HEK293T (cell line): ENCODE measurements at regions not wholly inside any gene's neighbourhood (a gene's known extent, or its start where the extent isn't known, plus 50 kb on each side); places are given as distances from the start of the nearest gene placed in this dataset.

Experiments used
- CTCF ChIA-PET: fragments of 350-600 bp; formaldehyde crosslinking; extraction: SDS; loops from one replicate; lab custom pipeline; 2021; ENCODE audit warnings: antibody characterized with exemption, inconsistent platforms; lab: Yijun Ruan, JAX
- POLR2A ChIA-PET: fragments of 350-600 bp; formaldehyde crosslinking; extraction: SDS; loops from one replicate; lab custom pipeline; 2020; ENCODE audit warnings: antibody characterized with exemption, inconsistent platforms; lab: Yijun Ruan, JAX
- DNase-seq: peaks from one replicate; pipeline ENCODE4 v3.0.0; 2012; ENCODE audit warnings: mixed read lengths; ENCODE audit errors: extremely low spot score
- ARNT ChIP-seq: fragments of 450-650 bp; IDR thresholded peaks from 2 replicates; pipeline ENCODE4 v1.6.1; 2017; ENCODE audit warnings: mild to moderate bottlenecking
- BHLHE40 ChIP-seq: fragments of 450-650 bp; IDR thresholded peaks from 2 replicates; pipeline ENCODE4 v1.6.1; 2016; ENCODE audit warnings: mild to moderate bottlenecking, moderate library complexity, borderline replicate concordance
- CTBP1 ChIP-seq: fragments of 450-650 bp; IDR thresholded peaks from 2 replicates; pipeline ENCODE4 v1.6.1; 2016; ENCODE audit warnings: borderline replicate concordance
- ELF4 ChIP-seq: fragments of 450-650 bp; IDR thresholded peaks from 2 replicates; pipeline ENCODE4 v1.6.1; 2017; ENCODE audit warnings: antibody characterized with exemption
- FOXA1 ChIP-seq: fragments of 450-650 bp; IDR thresholded peaks from 2 replicates; pipeline ENCODE4 v1.6.1; 2016; ENCODE audit warnings: mild to moderate bottlenecking
- FOXK2 ChIP-seq: fragments of 450-650 bp; IDR thresholded peaks from 2 replicates; pipeline ENCODE4 v1.6.1; 2016; ENCODE audit warnings: mild to moderate bottlenecking
- FOXM1 ChIP-seq: fragments of 450-650 bp; IDR thresholded peaks from 2 replicates; pipeline ENCODE4 v1.6.1; 2017; ENCODE audit warnings: mild to moderate bottlenecking, borderline replicate concordance
- HDGF ChIP-seq: fragments of 450-650 bp; IDR thresholded peaks from 2 replicates; pipeline ENCODE4 v1.6.1; 2017; ENCODE audit warnings: antibody characterized with exemption, borderline replicate concordance
- L3MBTL2 ChIP-seq: fragments of 450-650 bp; conservative IDR thresholded peaks from 2 replicates; pipeline ENCODE4 v1.6.1; 2016; ENCODE audit warnings: mild to moderate bottlenecking
- LEF1 ChIP-seq: fragments of 450-650 bp; IDR thresholded peaks from 2 replicates; pipeline ENCODE4 v1.6.1; 2017; ENCODE audit warnings: mild to moderate bottlenecking, borderline replicate concordance
- NFRKB ChIP-seq: fragments of 450-650 bp; IDR thresholded peaks from 2 replicates; pipeline ENCODE4 v1.6.1; 2016; ENCODE audit warnings: mild to moderate bottlenecking, moderate library complexity
- SP1 ChIP-seq: fragments of 450-650 bp; IDR thresholded peaks from 2 replicates; pipeline ENCODE4 v1.6.1; 2017
- SUZ12 ChIP-seq: fragments of 450-650 bp; IDR thresholded peaks from 2 replicates; pipeline ENCODE4 v1.6.1; 2016; ENCODE audit warnings: mild to moderate bottlenecking
- TARDBP ChIP-seq: fragments of 450-650 bp; IDR thresholded peaks from 2 replicates; pipeline ENCODE4 v1.6.1; 2016
- ZNF384 ChIP-seq: fragments of 450-650 bp; IDR thresholded peaks from 2 replicates; pipeline ENCODE4 v1.6.1; 2016
- TF ChIP-seq, protein P1 (sequence below): fragments of 450-650 bp; IDR thresholded peaks from 2 replicates; pipeline ENCODE4 v1.6.1; 2016

DNA sequence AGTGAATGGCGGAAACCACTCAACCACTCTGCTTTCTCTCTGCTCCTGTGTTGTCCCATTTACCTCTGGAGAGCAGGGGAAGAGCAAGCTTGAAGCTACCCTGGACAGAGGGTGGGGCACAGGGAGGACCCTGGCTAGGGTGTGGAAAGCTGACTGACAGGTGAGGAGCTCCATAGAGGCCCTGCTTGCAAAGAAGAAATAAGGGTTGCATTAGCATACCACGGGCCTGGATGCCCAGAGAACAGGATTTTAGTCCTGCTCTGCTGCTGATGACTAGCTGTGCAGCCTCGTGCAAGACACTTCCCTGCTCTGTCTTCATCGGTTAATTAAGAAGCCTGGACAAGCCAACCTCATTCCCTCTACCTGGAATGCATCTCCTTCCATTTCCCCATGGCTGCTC lies 135.0 kb downstream of the BUD13 start:
- DNase-seq, result no peak
- no peak for TF ChIP-seq ARNT
- TF ChIP-seq SUZ12, result no peak
- TF ChIP-seq FOXK2, result no peak
- TF ChIP-seq CTBP1, result no peak
- no peak for TF ChIP-seq TARDBP
- TF ChIP-seq FOXM1, result no peak
- no peak for TF ChIP-seq FOXA1
- TF ChIP-seq, protein P1, sequence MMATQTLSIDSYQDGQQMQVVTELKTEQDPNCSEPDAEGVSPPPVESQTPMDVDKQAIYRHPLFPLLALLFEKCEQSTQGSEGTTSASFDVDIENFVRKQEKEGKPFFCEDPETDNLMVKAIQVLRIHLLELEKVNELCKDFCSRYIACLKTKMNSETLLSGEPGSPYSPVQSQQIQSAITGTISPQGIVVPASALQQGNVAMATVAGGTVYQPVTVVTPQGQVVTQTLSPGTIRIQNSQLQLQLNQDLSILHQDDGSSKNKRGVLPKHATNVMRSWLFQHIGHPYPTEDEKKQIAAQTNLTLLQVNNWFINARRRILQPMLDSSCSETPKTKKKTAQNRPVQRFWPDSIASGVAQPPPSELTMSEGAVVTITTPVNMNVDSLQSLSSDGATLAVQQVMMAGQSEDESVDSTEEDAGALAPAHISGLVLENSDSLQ, result no peak
- TF ChIP-seq LEF1, result no peak
- POLR2A ChIA-PET, result no interaction called here
- CTCF ChIA-PET, result interaction anchor here (0.6 to 1.2 kb wide), 2 partner anchors 19 to 183 kb away, joined by 3 to 4 read pairs; no protein-coding TSS in a partner anchor

GRCh38 chr11:116636341-116636929 lies 136.4 kb downstream of the BUD13 start:
- TF ChIP-seq TARDBP (no peak), HDGF (no peak), FOXM1 (no peak), FOXA1 (no peak), CTBP1 (no peak), ZNF384 (no peak)
- TF ChIP-seq, protein P1, result no peak
- CTCF ChIA-PET, result no interaction called here
- POLR2A ChIA-PET, result no interaction called here

GRCh38 chr11:116631201-116631600 lies 141.6 kb downstream of the BUD13 start:
- CTCF ChIA-PET, result no interaction called here
- DNase-seq, result no peak
- POLR2A ChIA-PET, result no interaction called here
- TF ChIP-seq FOXA1, result no peak
- TF ChIP-seq FOXK2, result no peak
- TF ChIP-seq, protein P1, result no peak

More at GRCh38 chr11:116636341-116636929, 136.4 kb downstream of the BUD13 start:
- no peak for DNase-seq

- ChIA-PET CTCF (no interaction called here), POLR2A (no interaction called here)
- no peak for TF ChIP-seq HDGF
- no peak for DNase-seq
These were observed 154.3 kb downstream of the BUD13 start for GRCh38 chr11:116618461-116618860.

DNA sequence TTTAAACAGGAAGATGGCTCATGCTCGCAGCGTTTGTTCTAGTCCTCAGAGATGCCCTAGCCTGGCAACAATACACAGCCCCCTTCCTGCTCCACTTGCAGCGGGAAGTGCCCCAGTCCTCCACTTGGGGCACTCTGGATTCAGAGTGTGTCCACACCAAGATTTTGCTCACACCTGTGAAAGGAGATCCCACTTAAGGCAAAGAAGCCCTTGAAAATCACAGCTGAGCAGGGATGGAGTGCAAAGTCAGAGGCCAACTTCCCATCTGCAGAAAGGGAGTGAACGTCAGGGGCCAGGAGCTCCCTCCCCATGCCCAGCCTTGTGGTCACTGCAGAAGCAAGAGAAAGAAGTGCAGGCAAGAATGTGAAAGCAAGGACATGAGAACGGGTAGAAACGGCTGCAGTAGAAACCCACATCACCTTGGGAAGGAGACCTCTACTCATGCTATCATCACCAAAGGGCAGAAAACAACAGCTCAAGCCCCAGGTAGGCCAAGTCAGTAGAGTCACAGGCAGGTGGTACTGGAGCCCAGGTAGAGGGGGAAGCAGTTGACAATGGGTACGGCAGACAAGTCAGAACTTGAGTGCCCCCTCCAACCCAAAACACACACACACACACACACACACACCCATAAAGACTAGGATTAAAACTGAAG lies 157.4 kb downstream of the BUD13 start:
- ChIA-PET POLR2A (no interaction called here), CTCF (no interaction called here)
- TF ChIP-seq FOXA1 (no peak), ELF4 (no peak), SUZ12 (no peak), SP1 (no peak), LEF1 (no peak), HDGF (no peak), FOXM1 (no peak), ARNT (no peak), BHLHE40 (no peak), L3MBTL2 (no peak), TARDBP (no peak), FOXK2 (no peak), NFRKB (no peak), ZNF384 (no peak), CTBP1 (no peak)
- TF ChIP-seq, protein P1, result no peak
- DNase-seq, result no peak

GRCh38 chr11:116614306-116615210 lies 158.2 kb downstream of the BUD13 start:
- POLR2A ChIA-PET, result no interaction called here
- CTCF ChIA-PET, result no interaction called here
- no peak for DNase-seq
- TF ChIP-seq ELF4 (no peak), NFRKB (no peak), FOXK2 (no peak), L3MBTL2 (no peak), HDGF (no peak), SP1 (no peak), CTBP1 (no peak), FOXA1 (no peak), ZNF384 (no peak), FOXM1 (no peak), SUZ12 (no peak), LEF1 (no peak), TARDBP (no peak), BHLHE40 (no peak)
- TF ChIP-seq, protein P1, result no peak
